ENCODE measurements at regions not wholly inside any gene's neighbourhood (a gene's known extent, or its start where the extent isn't known, plus 50 kb on each side); places are given as distances from the start of the nearest gene placed in this dataset.

- DNase-seq (ENCODE audit: low read depth, low spot score), result no peak
- Histone ChIP-seq H3K27ac (ENCODE audit: insufficient read depth, low read depth, low read length) (no peak overlapping the region), H2AFZ (ENCODE audit: low read depth, low read length) (no peak overlapping the region), H3K4me3 (replicated peaks in 1 of 3; ENCODE audit: insufficient read depth in 1 of 3, low read depth in 1 of 3, low read length in 3 of 3) (no peak overlapping the region), H3K9me3 (replicated peaks; ENCODE audit: control insufficient read depth, insufficient read depth, low read length) (no peaks in the 10 kb centered on the region), H3K9me1 (replicated peaks; ENCODE audit: control insufficient read depth, extremely low read depth, insufficient read depth, low read length) (no peaks in the 10 kb centered on the region), H3K27me3 (ENCODE audit: control insufficient read depth in 2 of 2, insufficient read depth in 2 of 2, low read length in 2 of 2) (no peaks in the 10 kb centered on the region), H3K9ac (replicated peaks; ENCODE audit: extremely low read depth, insufficient read depth, low read length) (no peak overlapping the region), H3K36me3 (ENCODE audit: control insufficient read depth in 2 of 2, extremely low read depth in 1 of 2, insufficient read depth in 2 of 2, low read length in 2 of 2) (no peaks in the 10 kb centered on the region), H3K79me2 (ENCODE audit: control insufficient read depth, insufficient read depth, low read length) (no peaks in the 10 kb centered on the region), H4K20me1 (replicated peaks; ENCODE audit: control insufficient read depth, extremely low read depth, insufficient read depth, low read length) (no peaks in the 10 kb centered on the region), H3K4me2 (ENCODE audit: insufficient read depth, low read length) (no peak overlapping the region), H3K4me1 (ENCODE audit: control insufficient read depth, extremely low read depth, insufficient read depth, low read length) (no peaks in the 10 kb centered on the region)
- ChIA-PET CTCF (no interaction called here), POLR2A (no interaction called here)
- no peak for FAIRE-seq
- TF ChIP-seq JUN (IDR thresholded peaks at IDR 0.05; ENCODE audit: borderline replicate concordance, insufficient read depth, insufficient read length, low read depth) (no peak), FOS (IDR thresholded peaks at IDR 0.05; ENCODE audit: borderline replicate concordance, insufficient read depth, low read length) (no peak), MYC (IDR thresholded peaks at IDR 0.05; ENCODE audit: low read depth, low read length) (no peak), EZH2 (IDR thresholded peaks at IDR 0.05; ENCODE audit: borderline replicate concordance, low read depth, low read length, severe bottlenecking) (no peak), POLR2A (IDR thresholded peaks at IDR 0.05; ENCODE audit: low read depth, low read length) (no peak), GATA2 (IDR thresholded peaks at IDR 0.05; ENCODE audit: insufficient read depth, insufficient read length, low read depth, low read length) (no peak), POLR2AphosphoS5 (IDR thresholded peaks at IDR 0.05; ENCODE audit: insufficient read depth, low read depth, low read length) (no peak)
- TF ChIP-seq, protein P1, sequence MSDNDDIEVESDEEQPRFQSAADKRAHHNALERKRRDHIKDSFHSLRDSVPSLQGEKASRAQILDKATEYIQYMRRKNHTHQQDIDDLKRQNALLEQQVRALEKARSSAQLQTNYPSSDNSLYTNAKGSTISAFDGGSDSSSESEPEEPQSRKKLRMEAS (IDR thresholded peaks at IDR 0.05; ENCODE audit: insufficient read depth, insufficient read length), result no peak
- TF ChIP-seq, protein P2, sequence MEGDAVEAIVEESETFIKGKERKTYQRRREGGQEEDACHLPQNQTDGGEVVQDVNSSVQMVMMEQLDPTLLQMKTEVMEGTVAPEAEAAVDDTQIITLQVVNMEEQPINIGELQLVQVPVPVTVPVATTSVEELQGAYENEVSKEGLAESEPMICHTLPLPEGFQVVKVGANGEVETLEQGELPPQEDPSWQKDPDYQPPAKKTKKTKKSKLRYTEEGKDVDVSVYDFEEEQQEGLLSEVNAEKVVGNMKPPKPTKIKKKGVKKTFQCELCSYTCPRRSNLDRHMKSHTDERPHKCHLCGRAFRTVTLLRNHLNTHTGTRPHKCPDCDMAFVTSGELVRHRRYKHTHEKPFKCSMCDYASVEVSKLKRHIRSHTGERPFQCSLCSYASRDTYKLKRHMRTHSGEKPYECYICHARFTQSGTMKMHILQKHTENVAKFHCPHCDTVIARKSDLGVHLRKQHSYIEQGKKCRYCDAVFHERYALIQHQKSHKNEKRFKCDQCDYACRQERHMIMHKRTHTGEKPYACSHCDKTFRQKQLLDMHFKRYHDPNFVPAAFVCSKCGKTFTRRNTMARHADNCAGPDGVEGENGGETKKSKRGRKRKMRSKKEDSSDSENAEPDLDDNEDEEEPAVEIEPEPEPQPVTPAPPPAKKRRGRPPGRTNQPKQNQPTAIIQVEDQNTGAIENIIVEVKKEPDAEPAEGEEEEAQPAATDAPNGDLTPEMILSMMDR (IDR thresholded peaks at IDR 0.05; ENCODE audit: extremely low read depth in 1 of 2, insufficient read depth in 1 of 2, low read depth in 1 of 2, low read length in 2 of 2), result no peak
- BruUV-seq (replicated peaks), result no TSS peak
- dilution Hi-C loops (cut with MboI; ENCODE audit: extremely low pct_ligation_motif_present, low sequenced_read_pairs), result no loop called here
- intact Hi-C loops (cut with micrococcal nuclease), result no loop called here
Measured at GRCh38 chr1:101122452-101123166, 97.0 kb upstream of the DPH5 start.

All from endothelial cell of umbilical vein (primary cell).